Hepatocyte (in vitro differentiated cells): ENCODE measurements at regions not wholly inside any gene's neighbourhood (a gene's known extent, or its start where the extent isn't known, plus 50 kb on each side); places are given as distances from the start of the nearest gene placed in this dataset.

Source experiments
- EZH2 ChIP-seq: fragments of 200-600 bp; sonication (generic); IDR thresholded peaks from 2 replicates; pipeline ENCODE4 v1.6.1; 2016; ENCODE audit warnings: antibody characterized with exemption, mild to moderate bottlenecking, borderline replicate concordance
- EZH2phosphoT487 ChIP-seq: fragments of 200-600 bp; sonication (generic); IDR thresholded peaks from one replicate; pipeline ENCODE4 v1.6.1; 2018; ENCODE audit warnings: antibody characterized with exemption, mild to moderate bottlenecking, low read depth, moderate library complexity; ENCODE audit not compliant: unreplicated experiment, severe bottlenecking
- TF ChIP-seq, protein P1 (sequence below): fragments of 200-600 bp; sonication (generic); IDR thresholded peaks from 2 replicates; pipeline ENCODE4 v1.5.1; 2016; ENCODE audit warnings: antibody characterized with exemption, mild to moderate bottlenecking; ENCODE audit not compliant: poor library complexity

DNA sequence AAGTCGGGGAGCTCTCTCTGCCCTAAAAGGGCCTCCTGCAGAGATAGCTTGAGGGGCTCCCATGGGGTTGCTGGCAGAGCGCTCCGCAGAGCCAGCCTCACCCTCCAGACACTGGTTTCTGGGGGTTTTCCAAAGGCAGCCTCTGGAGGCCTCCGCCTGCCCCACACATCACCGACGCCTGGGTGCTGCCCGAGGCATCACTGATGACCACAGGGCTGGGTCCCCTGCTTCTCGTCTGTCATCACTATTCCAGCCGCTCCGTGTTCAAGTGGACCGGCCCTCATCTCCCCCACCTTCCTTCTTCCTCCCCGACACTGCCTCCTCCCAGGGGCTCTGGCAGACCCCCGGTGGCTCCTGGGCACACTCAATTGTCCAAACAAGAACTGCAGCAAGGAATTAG lies 64.1 kb upstream of the IRX4 start:
- TF ChIP-seq EZH2 (no peak), EZH2phosphoT487 (no peak)
- TF ChIP-seq, protein P1, sequence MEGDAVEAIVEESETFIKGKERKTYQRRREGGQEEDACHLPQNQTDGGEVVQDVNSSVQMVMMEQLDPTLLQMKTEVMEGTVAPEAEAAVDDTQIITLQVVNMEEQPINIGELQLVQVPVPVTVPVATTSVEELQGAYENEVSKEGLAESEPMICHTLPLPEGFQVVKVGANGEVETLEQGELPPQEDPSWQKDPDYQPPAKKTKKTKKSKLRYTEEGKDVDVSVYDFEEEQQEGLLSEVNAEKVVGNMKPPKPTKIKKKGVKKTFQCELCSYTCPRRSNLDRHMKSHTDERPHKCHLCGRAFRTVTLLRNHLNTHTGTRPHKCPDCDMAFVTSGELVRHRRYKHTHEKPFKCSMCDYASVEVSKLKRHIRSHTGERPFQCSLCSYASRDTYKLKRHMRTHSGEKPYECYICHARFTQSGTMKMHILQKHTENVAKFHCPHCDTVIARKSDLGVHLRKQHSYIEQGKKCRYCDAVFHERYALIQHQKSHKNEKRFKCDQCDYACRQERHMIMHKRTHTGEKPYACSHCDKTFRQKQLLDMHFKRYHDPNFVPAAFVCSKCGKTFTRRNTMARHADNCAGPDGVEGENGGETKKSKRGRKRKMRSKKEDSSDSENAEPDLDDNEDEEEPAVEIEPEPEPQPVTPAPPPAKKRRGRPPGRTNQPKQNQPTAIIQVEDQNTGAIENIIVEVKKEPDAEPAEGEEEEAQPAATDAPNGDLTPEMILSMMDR = no peak
